Germinal center (tissue), 1 donor: ENCODE measurements at regions not wholly inside any gene's neighbourhood (a gene's known extent, or its start where the extent isn't known, plus 50 kb on each side); places are given as distances from the start of the nearest gene placed in this dataset.
"Not testable (repeated sequence)": the region's sequence is repeated elsewhere in the genome, so short reads cannot be mapped to it uniquely, and the experiment has no call there.

ENCODE experiments used
- DNase-seq: peaks from one replicate; pipeline ENCODE4 v3.0.0; 2012; ENCODE audit warnings: mixed read lengths, low spot score

GRCh38 chr4:43435291-43435690, 542.8 kb downstream of the GRXCR1 start:
- DNase-seq, result no peak

- DNase-seq, result no peak
These were observed 560.4 kb downstream of the GRXCR1 start for GRCh38 chr4:43452948-43453347.

DNA sequence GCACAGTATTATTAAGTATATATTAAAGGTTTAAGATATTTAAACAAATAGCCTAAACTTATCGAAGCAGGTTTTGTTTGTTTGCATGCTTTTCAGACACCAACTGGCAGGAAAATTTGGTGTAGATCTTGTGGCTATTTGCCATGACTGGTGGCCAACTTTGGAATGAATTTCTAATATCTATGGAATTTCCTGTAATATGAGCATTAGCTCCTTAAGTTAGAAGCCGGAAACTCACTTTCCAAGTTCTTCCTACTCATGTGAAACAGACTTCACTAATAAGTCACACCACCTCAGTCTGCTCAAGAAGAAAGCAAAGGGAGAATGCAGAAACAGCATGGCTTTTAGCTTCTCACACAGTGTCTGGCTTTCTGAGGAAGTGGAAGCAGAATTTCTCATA, 563.9 kb downstream of the GRXCR1 start:
- DNase-seq, result no peak

DNA sequence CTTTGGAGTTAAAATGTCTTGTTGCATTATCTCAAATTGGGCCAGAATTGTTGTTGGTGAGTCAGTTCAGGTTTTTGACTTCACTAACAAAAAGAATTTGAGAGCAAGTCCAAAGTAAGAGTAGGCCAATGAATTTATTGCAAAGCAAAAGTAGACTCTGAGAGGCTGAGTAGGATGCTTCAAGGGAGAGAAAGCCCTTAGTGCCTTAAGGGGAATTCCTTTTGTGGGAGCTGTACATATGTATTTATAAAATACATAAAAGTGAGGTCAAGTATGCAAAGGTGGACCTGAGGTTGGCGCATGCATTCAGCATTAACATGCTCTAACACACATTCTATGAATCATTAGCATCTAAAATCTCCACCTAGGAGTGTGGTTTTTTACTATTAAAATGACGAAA, 565.4 kb downstream of the GRXCR1 start:
- DNase-seq, result no peak

DNA sequence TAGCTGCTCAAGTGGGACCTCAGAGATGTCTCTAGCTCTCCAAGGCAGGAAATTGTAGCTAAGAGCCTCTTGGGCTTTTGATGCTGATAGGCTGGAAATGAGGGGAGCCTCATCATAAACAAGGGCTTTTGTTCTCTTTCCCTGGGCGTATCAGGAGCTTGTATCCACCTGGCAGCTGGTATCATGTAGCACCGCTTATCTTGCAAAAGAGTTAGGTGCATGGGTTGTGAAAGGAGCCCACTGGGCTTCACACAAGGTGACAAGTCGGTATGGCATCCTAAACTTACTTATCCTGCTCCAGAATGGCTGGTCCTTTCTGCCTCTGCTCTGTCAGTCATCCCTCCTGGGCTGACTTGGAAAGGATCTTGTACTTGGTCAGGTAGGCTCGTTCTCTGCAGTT, 565.8 kb downstream of the GRXCR1 start:
- no peak for DNase-seq

GRCh38 chr4:43471950-43472349, 579.4 kb downstream of the GRXCR1 start:
- no peak for DNase-seq

GRCh38 chr4:43481526-43481925, 589.0 kb downstream of the GRXCR1 start:
- no peak for DNase-seq

GRCh38 chr4:43485196-43485595, 592.7 kb downstream of the GRXCR1 start:
- DNase-seq, result no peak

GRCh38 chr4:43496188-43496587, 603.7 kb downstream of the GRXCR1 start:
- DNase-seq, result no peak

GRCh38 chr4:43496602-43497001, 604.1 kb downstream of the GRXCR1 start:
- DNase-seq, result no peak

DNA sequence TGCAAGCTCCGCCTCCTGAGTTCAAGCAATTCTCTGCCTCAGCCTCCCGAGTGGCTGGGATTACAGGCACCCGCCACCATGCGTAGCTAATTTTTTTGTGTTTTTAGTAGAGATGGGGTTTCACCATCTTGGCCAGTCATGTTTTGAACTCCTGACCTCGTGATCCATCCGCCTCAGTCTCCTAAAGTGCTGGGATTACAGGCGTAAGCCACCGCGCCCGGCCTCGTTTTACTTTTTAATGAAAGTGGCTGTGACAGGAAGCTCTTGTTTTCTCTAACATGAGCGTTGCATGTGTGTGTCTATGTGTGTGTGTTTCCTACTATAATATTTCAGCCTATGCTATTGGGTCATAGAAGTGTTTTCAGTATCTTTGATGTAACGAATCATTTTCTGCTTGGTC, 613.3 kb downstream of the GRXCR1 start:
- not testable (repeated sequence) for DNase-seq

GRCh38 chr4:43512253-43512652, 619.7 kb downstream of the GRXCR1 start:
- DNase-seq, result no peak

- DNase-seq, result no peak
These were observed 633.1 kb downstream of the GRXCR1 start for GRCh38 chr4:43525646-43526045.

GRCh38 chr4:43547561-43547960, 655.0 kb downstream of the GRXCR1 start:
- no peak for DNase-seq

GRCh38 chr4:43550981-43551627, 658.6 kb downstream of the GRXCR1 start:
- DNase-seq, result no peak

GRCh38 chr4:43556262-43556661, 663.7 kb downstream of the GRXCR1 start:
- DNase-seq, result no peak

DNA sequence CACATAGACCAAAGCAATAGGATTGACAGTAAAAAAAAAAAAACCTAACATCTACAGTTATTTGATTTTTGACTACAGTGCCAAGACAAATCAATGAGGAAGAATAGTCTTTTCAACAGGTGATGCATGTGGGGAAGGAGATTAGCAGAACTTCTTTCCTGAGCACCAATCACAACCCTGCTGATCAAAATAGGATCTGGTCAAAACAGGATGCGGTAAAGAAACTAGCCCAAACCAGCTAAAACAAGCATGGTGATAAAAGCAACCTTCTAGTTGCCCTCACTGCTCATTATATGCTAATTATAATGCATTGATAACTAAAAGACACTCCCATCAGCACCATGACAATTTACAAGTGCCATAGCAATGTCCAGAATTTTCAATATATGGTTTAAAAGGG, 667.5 kb downstream of the GRXCR1 start:
- no peak for DNase-seq

GRCh38 chr4:43564107-43564506, 671.6 kb downstream of the GRXCR1 start:
- no peak for DNase-seq

- no peak for DNase-seq
These were observed 672.1 kb downstream of the GRXCR1 start for GRCh38 chr4:43564591-43564990.

GRCh38 chr4:43567644-43568043, 675.1 kb downstream of the GRXCR1 start:
- DNase-seq, result no peak

- DNase-seq, result no peak
These were observed 694.3 kb downstream of the GRXCR1 start for GRCh38 chr4:43586813-43587212.

DNA sequence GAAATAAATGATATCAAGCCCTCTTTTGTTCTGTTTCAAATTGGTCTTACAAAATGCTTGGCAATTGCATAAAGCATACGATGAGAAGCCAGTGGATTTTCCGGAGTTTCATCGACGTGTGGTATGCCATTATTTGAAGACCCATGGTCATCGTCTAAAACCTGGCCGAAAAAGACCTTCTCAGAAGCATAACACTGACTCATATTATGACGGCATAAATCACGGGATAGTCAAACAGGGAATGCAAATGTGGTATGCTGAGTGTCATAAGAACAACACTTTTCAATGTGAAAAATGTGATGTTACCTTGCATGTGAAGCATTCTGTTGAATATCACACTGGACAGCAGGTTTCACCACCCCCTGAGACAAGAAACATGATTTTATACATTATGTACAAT, 695.2 kb downstream of the GRXCR1 start:
- no peak for DNase-seq

GRCh38 chr4:43607400-43607799, 714.9 kb downstream of the GRXCR1 start:
- DNase-seq, result no peak

- DNase-seq, result no peak
These were observed 715.4 kb downstream of the GRXCR1 start for GRCh38 chr4:43607827-43608461.
